ENCODE measurements at regions not wholly inside any gene's neighbourhood (a gene's known extent, or its start where the extent isn't known, plus 50 kb on each side); places are given as distances from the start of the nearest gene placed in this dataset.

- Histone ChIP-seq H3K27ac (ENCODE audit: low read depth, low read length, poor library complexity, severe bottlenecking) (no peak overlapping the region), H3K79me2 (ENCODE audit: insufficient read depth, low read length) (no peaks in the 10 kb centered on the region), H3K9me2 (ENCODE audit: low read depth, low read length) (no peaks in the 10 kb centered on the region), H3K27me3 (ENCODE audit: insufficient read depth, low read length) (no peaks in the 10 kb centered on the region), H3K9ac (ENCODE audit: low read length) (no peak overlapping the region), H3K4me2 (ENCODE audit: low read length) (no peak overlapping the region), H3K36me3 (ENCODE audit: insufficient read depth, low read length) (no peaks in the 10 kb centered on the region), H3K9me3 (ENCODE audit: low read length) (no peaks in the 10 kb centered on the region), H4K20me1 (ENCODE audit: insufficient read depth, low read length) (no peaks in the 10 kb centered on the region), H3F3A (ENCODE audit: insufficient read depth, low read length) (no peaks in the 10 kb centered on the region), H2AFZ (ENCODE audit: low read length) (no peak overlapping the region), H3K4me3 (ENCODE audit: low read depth, low read length, poor library complexity, severe bottlenecking) (no peak overlapping the region), H3K4me1 (ENCODE audit: insufficient read depth, low read length, severe bottlenecking) (no peaks in the 10 kb centered on the region)
- TF ChIP-seq CTCF (IDR thresholded peaks at IDR 0.05; ENCODE audit: low read length) = no peak
- TF ChIP-seq EZH2 (IDR thresholded peaks at IDR 0.05; ENCODE audit: borderline replicate concordance, low read length) = no peak
Measured at GRCh38 chr4:30456716-30457115, 263.5 kb upstream of the PCDH7 start.

GRCh38 chr4:30460818-30461217 lies 259.4 kb upstream of the PCDH7 start:
- no peaks in the 10 kb centered on the region for H3K36me3 ChIP-seq (ENCODE audit: insufficient read depth, low read length)
- no peaks in the 10 kb centered on the region for H3K27me3 ChIP-seq (ENCODE audit: insufficient read depth, low read length)
- no peaks in the 10 kb centered on the region for H3K9me2 ChIP-seq (ENCODE audit: low read depth, low read length)
- H3K4me3 ChIP-seq (ENCODE audit: low read depth, low read length, poor library complexity, severe bottlenecking) = no peak overlapping the region
- H3K4me2 ChIP-seq (ENCODE audit: low read length) = no peak overlapping the region
- H3K79me2 ChIP-seq (ENCODE audit: insufficient read depth, low read length) = no peaks in the 10 kb centered on the region
- TF ChIP-seq EZH2 (IDR thresholded peaks at IDR 0.05; ENCODE audit: borderline replicate concordance, low read length) (no peak), CTCF (IDR thresholded peaks at IDR 0.05; ENCODE audit: low read length) (no peak)
- H4K20me1 ChIP-seq (ENCODE audit: insufficient read depth, low read length) = no peaks in the 10 kb centered on the region
- no peaks in the 10 kb centered on the region for H3F3A ChIP-seq (ENCODE audit: insufficient read depth, low read length)
- no peak overlapping the region for H2AFZ ChIP-seq (ENCODE audit: low read length)
- no peak overlapping the region for H3K27ac ChIP-seq (ENCODE audit: low read depth, low read length, poor library complexity, severe bottlenecking)
- H3K9me3 ChIP-seq (ENCODE audit: low read length) = no peaks in the 10 kb centered on the region
- no peaks in the 10 kb centered on the region for H3K4me1 ChIP-seq (ENCODE audit: insufficient read depth, low read length, severe bottlenecking)
- no peak overlapping the region for H3K9ac ChIP-seq (ENCODE audit: low read length)

GRCh38 chr4:30461218-30461617 lies 259.0 kb upstream of the PCDH7 start:
- no peaks in the 10 kb centered on the region for H3K79me2 ChIP-seq (ENCODE audit: insufficient read depth, low read length)
- H4K20me1 ChIP-seq (ENCODE audit: insufficient read depth, low read length) = no peaks in the 10 kb centered on the region
- H3K4me1 ChIP-seq (ENCODE audit: insufficient read depth, low read length, severe bottlenecking) = no peaks in the 10 kb centered on the region
- no peak overlapping the region for H2AFZ ChIP-seq (ENCODE audit: low read length)
- no peak overlapping the region for H3K4me3 ChIP-seq (ENCODE audit: low read depth, low read length, poor library complexity, severe bottlenecking)
- H3K9me2 ChIP-seq (ENCODE audit: low read depth, low read length) = no peaks in the 10 kb centered on the region
- no peaks in the 10 kb centered on the region for H3K36me3 ChIP-seq (ENCODE audit: insufficient read depth, low read length)
- no peak for TF ChIP-seq EZH2 (IDR thresholded peaks at IDR 0.05; ENCODE audit: borderline replicate concordance, low read length)
- no peak for TF ChIP-seq CTCF (IDR thresholded peaks at IDR 0.05; ENCODE audit: low read length)
- H3K9me3 ChIP-seq (ENCODE audit: low read length) = no peaks in the 10 kb centered on the region
- H3F3A ChIP-seq (ENCODE audit: insufficient read depth, low read length) = no peaks in the 10 kb centered on the region
- no peaks in the 10 kb centered on the region for H3K27me3 ChIP-seq (ENCODE audit: insufficient read depth, low read length)
- H3K4me2 ChIP-seq (ENCODE audit: low read length) = no peak overlapping the region
- no peak overlapping the region for H3K27ac ChIP-seq (ENCODE audit: low read depth, low read length, poor library complexity, severe bottlenecking)
- no peak overlapping the region for H3K9ac ChIP-seq (ENCODE audit: low read length)
